ENCODE measurements at regions not wholly inside any gene's neighbourhood (a gene's known extent, or its start where the extent isn't known, plus 50 kb on each side); places are given as distances from the start of the nearest gene placed in this dataset.

DNA sequence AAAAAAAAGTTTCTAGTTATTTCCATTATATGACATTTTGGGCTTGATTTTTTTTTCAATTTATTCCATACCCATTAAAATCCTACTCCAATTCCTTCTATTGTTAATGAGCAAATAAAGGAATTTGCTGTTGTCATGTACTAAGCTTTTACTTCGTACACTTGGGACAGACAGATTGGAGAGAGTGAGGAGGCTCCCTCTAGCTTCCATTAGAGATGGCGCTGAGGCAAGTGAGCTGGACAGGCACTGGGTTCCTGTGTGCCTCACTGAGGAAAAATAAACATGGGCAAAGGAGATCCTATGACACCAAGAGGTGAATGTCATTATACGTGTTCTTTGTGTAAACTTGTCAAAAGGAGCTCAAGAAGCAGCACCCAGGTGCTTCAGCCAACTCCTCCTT, 441.1 kb upstream of the MDFIC2 start:
- TF ChIP-seq, protein P1, sequence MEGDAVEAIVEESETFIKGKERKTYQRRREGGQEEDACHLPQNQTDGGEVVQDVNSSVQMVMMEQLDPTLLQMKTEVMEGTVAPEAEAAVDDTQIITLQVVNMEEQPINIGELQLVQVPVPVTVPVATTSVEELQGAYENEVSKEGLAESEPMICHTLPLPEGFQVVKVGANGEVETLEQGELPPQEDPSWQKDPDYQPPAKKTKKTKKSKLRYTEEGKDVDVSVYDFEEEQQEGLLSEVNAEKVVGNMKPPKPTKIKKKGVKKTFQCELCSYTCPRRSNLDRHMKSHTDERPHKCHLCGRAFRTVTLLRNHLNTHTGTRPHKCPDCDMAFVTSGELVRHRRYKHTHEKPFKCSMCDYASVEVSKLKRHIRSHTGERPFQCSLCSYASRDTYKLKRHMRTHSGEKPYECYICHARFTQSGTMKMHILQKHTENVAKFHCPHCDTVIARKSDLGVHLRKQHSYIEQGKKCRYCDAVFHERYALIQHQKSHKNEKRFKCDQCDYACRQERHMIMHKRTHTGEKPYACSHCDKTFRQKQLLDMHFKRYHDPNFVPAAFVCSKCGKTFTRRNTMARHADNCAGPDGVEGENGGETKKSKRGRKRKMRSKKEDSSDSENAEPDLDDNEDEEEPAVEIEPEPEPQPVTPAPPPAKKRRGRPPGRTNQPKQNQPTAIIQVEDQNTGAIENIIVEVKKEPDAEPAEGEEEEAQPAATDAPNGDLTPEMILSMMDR (conservative IDR thresholded peaks at IDR 0.05) = peak; percentile 71
- H3K27ac ChIP-seq = peak overlapping the region; percentile 13; the same call in 1 of the 2 replicates

DNA sequence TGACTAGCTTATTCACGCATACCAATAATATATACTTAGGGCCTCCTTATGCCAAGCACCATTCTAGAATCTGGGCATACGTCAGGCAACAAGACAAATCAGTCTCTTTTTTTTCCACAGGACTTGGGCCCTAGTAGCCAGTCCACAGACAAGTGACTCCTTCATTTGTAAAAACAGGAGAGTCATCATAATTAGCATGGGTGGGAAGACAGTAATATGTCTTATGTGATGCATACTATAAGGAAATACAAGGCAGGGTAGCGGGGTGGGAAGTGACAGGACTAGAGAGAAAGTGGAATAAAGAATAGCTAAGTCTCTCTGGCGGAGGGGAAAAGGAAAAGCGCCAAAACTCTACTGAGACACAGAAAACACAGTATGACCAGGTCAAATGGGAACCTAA, 439.6 kb upstream of the MDFIC2 start:
- TF ChIP-seq, protein P1 (conservative IDR thresholded peaks at IDR 0.05) = no peak
- no peak overlapping the region for H3K27ac ChIP-seq

DNA sequence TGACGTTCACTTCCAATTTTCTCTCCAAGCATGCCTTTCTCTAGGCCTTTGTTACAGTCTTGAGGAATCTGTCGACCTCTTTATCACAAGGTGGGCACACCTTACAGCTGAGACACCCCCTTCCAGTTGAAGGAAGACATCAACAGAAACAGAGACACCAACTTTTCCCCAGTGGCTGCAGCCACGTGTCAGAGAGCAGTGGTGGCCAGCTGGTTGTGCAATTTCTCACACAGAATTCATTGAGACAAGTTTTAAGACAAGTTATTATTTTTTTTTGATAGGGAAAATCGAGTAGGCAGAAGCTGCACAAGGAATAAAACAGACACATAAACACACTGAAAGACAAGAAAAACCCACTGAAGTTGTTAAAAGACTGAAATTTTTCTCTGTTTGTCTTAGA, 436.7 kb upstream of the MDFIC2 start:
- H3K27ac ChIP-seq = no peak overlapping the region
- TF ChIP-seq, protein P1 (conservative IDR thresholded peaks at IDR 0.05) = no peak

DNA sequence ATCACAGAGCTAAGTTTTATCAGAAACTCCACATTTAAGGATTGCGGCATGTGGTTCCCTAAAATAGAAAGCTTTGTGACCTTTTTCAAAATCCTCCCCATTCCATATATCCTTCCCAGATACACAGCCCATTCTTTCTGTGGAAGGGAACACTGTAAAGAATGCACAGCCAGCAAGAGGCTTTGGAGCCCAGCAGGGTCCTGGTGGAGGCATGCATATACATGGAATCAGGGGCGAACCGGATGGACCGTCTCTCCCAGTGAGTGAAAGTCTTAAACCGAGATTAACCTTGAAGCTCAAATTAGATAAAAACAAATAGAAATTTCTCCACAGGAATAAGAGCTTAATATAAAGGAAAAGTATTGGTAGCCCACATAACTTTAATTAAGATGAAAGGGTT, 436.2 kb upstream of the MDFIC2 start:
- no peak overlapping the region for H3K27ac ChIP-seq
- TF ChIP-seq, protein P1 (conservative IDR thresholded peaks at IDR 0.05) = no peak

DNA sequence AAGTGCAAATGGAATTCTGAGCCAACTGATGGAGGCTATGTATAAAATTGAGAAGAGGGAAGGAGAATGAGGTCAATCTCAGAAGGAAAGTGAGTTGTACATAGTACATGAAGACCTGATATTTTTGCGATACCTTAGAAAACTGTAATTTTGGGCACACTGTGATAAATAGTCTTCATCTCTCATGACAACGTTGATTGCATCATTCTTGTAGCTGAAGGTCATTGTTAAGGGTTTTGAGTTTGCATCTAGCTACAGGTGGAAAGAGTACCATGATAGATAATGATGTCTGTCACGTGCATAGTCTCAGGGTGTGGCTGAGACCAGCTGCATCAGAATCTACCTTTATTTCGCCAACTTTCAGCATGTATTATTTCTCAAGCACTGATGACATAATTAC, 435.4 kb upstream of the MDFIC2 start:
- no peak overlapping the region for H3K27ac ChIP-seq

DNA sequence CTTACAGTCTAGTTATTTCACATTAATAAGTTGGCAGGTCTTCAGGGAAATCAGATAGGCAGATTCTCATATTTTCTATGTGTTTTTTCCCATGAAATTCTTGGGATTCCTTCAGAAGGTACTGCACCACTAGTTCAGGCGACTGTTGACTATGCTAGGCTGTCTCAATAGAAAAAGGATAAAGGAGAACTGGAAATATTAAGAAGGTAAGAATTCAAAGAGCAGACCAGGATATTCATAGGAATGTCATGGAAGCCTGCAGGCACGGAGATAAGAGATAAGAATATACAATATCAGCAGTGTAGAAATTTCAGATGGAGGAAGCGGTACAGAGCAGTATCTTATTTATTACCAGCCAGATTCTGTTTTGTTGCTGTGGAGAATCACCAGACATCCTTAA, 432.1 kb upstream of the MDFIC2 start:
- TF ChIP-seq, protein P1 (conservative IDR thresholded peaks at IDR 0.05) = no peak
- no peak overlapping the region for H3K27ac ChIP-seq

More for the DNA sequence above, 435.4 kb upstream of the MDFIC2 start:
- TF ChIP-seq, protein P1 (conservative IDR thresholded peaks at IDR 0.05) = no peak

DNA sequence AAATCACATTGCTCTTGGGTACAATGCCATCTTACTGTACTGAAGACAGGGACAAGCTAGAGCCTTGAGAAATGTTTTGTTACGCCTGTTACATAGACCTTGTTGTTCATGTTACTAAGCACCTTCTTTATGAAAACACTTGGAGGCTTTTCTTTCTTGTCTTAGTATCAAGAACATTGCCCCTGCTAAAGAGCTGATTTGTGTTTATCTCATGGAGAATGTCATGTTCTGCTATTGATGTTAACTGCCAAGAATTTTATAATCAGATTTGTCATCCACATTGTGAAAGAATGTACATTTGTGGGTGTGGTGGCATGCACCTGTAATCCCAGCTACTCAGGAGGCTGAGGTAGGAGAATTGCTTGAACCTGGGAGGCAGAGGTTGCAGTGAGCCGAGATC, 431.3 kb upstream of the MDFIC2 start:
- TF ChIP-seq, protein P1 (conservative IDR thresholded peaks at IDR 0.05) = no peak
- H3K27ac ChIP-seq = no peak overlapping the region

DNA sequence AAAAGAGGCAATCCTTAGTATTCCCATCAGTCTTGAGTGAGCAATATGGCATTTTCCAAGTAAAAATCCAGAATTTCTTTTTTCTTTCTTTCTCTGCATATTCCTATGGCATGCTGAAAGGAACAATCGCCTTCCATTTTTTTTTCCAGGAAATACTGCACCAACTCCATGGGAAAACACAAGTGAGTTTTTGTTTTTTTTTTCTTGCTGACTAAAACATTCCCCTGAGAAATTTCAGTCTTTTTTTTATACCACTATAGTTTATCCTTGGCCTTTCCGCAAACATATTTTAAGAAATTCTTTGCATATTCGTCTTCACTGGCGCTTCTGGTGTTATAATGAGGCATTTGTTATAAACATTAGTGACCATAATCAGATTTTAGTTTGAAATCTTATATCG, 429.6 kb upstream of the MDFIC2 start:
- TF ChIP-seq, protein P1 (conservative IDR thresholded peaks at IDR 0.05) = no peak

More for the DNA sequence above, 429.6 kb upstream of the MDFIC2 start:
- H3K27ac ChIP-seq = no peak overlapping the region

Data from VCaP (cell line).